HL-60 (cell line): ENCODE measurements at regions not wholly inside any gene's neighbourhood (a gene's known extent, or its start where the extent isn't known, plus 50 kb on each side); places are given as distances from the start of the nearest gene placed in this dataset.

Experiments used
- DNase-seq, 2 experiments: peaks; one replicate each; pipeline ENCODE4 v3.0.0-alpha.2; 2010 to 2020; ENCODE audit warnings: low read depth in 1 of 2, low spot score in 1 of 2
- H3K27ac ChIP-seq: fragments of 250-450 bp; sonication (Bioruptor Pico); replicated peaks from 2 replicates; pipeline ENCODE4 v1.5.1; 2020; ENCODE audit warnings: mild to moderate bottlenecking, moderate library complexity
- H3K27me3 ChIP-seq: fragments of 250-450 bp; sonication (Bioruptor Pico); 2 replicates; pipeline ENCODE4 v1.5.1; 2021; ENCODE audit warnings: mild to moderate bottlenecking, moderate library complexity; ENCODE audit not compliant: insufficient read depth, poor library complexity, severe bottlenecking
- H3K4me3 ChIP-seq: replicated peaks from 2 replicates; pipeline ENCODE4 v1.5.1; 2011; ENCODE audit warnings: mild to moderate bottlenecking, control low read depth, low read length; ENCODE audit not compliant: insufficient read depth
- CTCF ChIP-seq: IDR thresholded peaks from one replicate; pipeline ENCODE4 v1.5.1; 2011; ENCODE audit warnings: low read length, control low read depth, inconsistent platforms; ENCODE audit not compliant: insufficient read depth
- GABPA ChIP-seq: IDR thresholded peaks from 2 replicates; pipeline ENCODE4 v1.6.1; 2012; ENCODE audit warnings: low read depth
- POLR2AphosphoS5 ChIP-seq: IDR thresholded peaks from 2 replicates; pipeline ENCODE4 v1.6.1; 2012; ENCODE audit warnings: low read depth
- REST ChIP-seq: IDR thresholded peaks from 2 replicates; pipeline ENCODE4 v1.6.1; 2012; ENCODE audit warnings: low read depth; ENCODE audit not compliant: insufficient replicate concordance
- SPI1 ChIP-seq: IDR thresholded peaks from 2 replicates; pipeline ENCODE4 v1.6.1; 2012; ENCODE audit warnings: low read depth, mild to moderate bottlenecking, borderline replicate concordance

GRCh38 chr6:4355241-4355640 is 219.9 kb upstream of the ECI2 start:
- no peak for DNase-seq

GRCh38 chr6:4354181-4354580 is 218.8 kb upstream of the ECI2 start:
- Histone ChIP-seq H3K27me3 (no peaks in the 10 kb centered on the region), H3K4me3 (no peak overlapping the region), H3K27ac (no peak overlapping the region)
- no peak for TF ChIP-seq CTCF
- TF ChIP-seq POLR2AphosphoS5 = no peak
- TF ChIP-seq GABPA = no peak
- no peak for TF ChIP-seq SPI1
- TF ChIP-seq REST = no peak
- DNase-seq = no peak

More at GRCh38 chr6:4355241-4355640, 219.9 kb upstream of the ECI2 start:
- TF ChIP-seq POLR2AphosphoS5 (no peak), REST (no peak), SPI1 (no peak), GABPA (no peak), CTCF (no peak)
- H3K4me3 ChIP-seq = no peak overlapping the region
- no peak overlapping the region for H3K27ac ChIP-seq
- H3K27me3 ChIP-seq = no peaks in the 10 kb centered on the region

- Histone ChIP-seq H3K27ac (no peak overlapping the region), H3K27me3 (no peaks in the 10 kb centered on the region), H3K4me3 (no peak overlapping the region)
- TF ChIP-seq SPI1 (no peak), GABPA (no peak), CTCF (no peak), REST (no peak), POLR2AphosphoS5 (no peak)
- no peak for DNase-seq
Observed at GRCh38 chr6:4352731-4353130, 217.4 kb upstream of the ECI2 start.
